MG63 (cell line): ENCODE measurements at regions not wholly inside any gene's neighbourhood (a gene's known extent, or its start where the extent isn't known, plus 50 kb on each side); places are given as distances from the start of the nearest gene placed in this dataset.
A peak's percentile ranks its signal among the peaks of the same experiment; 100 is the strongest.
"Not testable (repeated sequence)": the region's sequence is repeated elsewhere in the genome, so short reads cannot be mapped to it uniquely, and the experiment has no call there.

Source experiments
- DNase-seq: peaks from one replicate; pipeline ENCODE4 v3.0.0-alpha.2; 2020
- H3K27me3 ChIP-seq: fragments of 250-450 bp; sonication (Bioruptor Pico); 2 replicates; pipeline ENCODE4 v1.5.1; 2020; ENCODE audit warnings: mild to moderate bottlenecking, moderate library complexity
- H3K36me3 ChIP-seq: fragments of 250-450 bp; sonication (Bioruptor Pico); 2 replicates; pipeline ENCODE4 v1.5.1; 2020; ENCODE audit warnings: mild to moderate bottlenecking, moderate library complexity
- H3K4me3 ChIP-seq: fragments of 250-450 bp; sonication (Bioruptor Pico); 2 replicates; pipeline ENCODE4 v1.5.1; 2020; ENCODE audit warnings: mild to moderate bottlenecking, moderate library complexity
- H3K9me3 ChIP-seq: fragments of 250-450 bp; sonication (Bioruptor Pico); 2 replicates; pipeline ENCODE4 v1.5.1; 2020; ENCODE audit warnings: mild to moderate bottlenecking, moderate library complexity

DNA sequence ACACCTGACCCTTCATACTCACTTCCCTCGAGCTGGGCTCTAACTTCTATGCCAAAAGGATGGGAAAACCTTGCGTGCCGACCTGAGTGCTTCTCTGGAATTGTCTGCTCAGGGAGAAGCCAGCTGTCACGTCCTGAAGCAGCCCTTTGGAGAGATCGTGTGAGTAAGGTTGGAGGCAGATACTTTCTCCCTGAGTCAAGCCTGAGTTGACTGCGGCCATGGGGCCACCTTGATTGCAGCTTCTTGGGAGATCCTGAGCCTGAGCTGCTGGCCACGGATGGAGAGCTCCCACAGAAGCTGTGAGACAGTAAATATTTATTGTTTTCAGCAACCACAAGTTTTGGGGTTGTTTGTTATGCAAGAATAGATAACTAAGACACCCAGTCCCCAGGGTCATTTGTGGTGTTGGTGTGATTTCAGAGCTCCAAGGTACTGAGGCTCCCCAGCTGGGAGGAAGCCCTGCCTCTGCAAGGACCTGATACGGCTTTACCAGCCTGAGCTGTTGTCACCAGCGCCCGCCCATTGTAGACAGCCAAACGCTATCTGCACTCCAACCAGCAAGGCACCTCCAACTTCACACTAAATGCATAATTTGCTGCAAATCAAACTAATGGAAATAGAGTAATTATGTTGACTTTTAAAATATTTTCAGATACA is 531.6 kb downstream of the PTPRU start:
- no peaks in the 10 kb centered on the region for H3K36me3 ChIP-seq
- DNase-seq: no peak
- no peaks in the 10 kb centered on the region for H3K9me3 ChIP-seq

DNA sequence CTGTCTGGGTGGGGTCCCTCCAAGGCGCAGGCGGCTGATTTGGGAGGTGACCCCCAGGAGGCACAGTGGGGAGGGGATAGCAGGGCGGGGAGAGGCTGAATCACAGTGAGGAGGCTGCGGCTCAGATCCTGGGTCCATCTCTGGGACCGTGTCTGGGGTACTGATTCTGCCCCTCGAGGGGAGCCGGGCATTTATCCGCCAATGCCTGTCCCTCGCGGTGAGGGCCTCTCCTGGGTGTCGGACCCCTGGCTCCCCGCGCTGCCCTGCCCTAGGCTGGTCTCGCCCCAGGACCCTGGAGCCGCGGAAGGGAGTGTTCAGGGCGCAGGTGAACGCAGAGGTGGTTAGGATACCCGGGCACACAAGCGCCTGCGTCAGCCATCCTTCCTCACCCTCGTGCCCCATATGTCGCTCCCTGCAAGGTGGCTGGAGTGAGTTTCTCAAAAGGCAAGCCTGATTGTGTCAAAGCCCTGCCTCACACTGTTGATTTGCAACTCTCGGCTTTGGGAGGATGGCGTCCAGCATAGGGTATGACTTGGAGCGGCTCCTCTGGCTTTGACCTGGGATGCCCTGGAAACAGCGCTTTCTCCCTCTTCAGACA is 530.9 kb downstream of the PTPRU start:
- no peak for DNase-seq
- Histone ChIP-seq H3K4me3 (no peak overlapping the region), H3K36me3 (no peaks in the 10 kb centered on the region), H3K9me3 (no peaks in the 10 kb centered on the region), H3K27me3 (peaks cover 7% of the 10 kb centered on the region)

More for the DNA sequence above, 531.6 kb downstream of the PTPRU start:
- peaks cover 7% of the 10 kb centered on the region for H3K27me3 ChIP-seq
- no peak overlapping the region for H3K4me3 ChIP-seq

DNA sequence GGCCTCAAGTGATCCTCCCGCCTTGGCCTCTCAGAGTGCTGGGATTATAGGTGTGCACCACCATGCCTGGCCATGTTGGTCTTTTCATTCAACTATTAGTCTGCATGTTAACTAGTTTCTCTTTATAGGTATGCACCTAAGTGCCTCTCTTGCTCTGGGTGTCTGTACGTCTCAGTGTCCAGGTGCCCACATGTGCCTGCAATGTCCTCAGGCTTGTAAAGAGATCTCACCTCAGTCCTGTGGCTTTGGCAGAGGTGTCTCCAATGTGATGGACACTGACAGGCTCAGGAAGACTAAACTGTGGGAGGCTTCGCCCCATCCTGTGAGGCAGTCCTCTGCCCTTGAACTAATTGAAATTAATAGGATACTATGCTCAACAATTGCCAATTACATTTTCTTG is 526.3 kb downstream of the PTPRU start:
- H3K36me3 ChIP-seq: no peaks in the 10 kb centered on the region
- DNase-seq: no peak
- no peaks in the 10 kb centered on the region for H3K9me3 ChIP-seq
- H3K27me3 ChIP-seq: peaks cover 7% of the 10 kb centered on the region
- no peak overlapping the region for H3K4me3 ChIP-seq

DNA sequence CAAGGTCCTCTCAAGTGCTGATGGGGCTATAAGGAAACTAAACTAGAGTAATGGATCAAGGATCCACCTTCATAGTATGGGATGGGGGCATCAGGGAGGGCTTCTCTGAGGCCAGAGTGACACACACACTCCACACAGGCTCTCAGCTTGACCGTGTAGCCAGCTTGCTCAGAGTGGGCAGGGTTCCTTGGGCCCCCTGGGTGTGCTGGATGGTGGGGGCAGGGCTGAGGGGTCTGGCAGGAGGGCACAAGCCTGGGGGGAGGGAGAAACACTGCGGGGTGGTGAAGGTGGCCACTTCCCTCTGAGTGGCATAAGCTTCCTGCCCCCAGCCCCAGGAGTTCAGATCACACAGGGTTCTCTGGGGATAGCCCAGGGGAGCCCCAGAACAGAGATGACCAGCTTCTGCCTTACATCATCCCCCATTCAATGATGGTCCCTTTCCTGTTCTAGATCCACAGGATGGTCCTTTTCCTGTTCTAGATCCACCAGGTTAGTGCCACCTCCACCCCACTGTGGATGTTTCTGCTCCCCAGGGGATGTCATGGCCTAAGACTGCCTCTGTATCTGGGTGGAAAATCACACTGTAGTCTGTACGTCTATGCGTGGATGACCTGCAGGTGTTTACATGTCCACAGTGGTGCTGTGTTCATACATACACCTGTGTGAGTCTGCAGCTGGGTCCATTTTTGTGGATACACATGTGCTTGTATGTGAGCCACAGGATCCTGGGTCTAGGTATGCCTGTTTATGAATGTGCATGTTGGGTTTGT is 525.0 kb downstream of the PTPRU start:
- no peaks in the 10 kb centered on the region for H3K36me3 ChIP-seq
- no peak for DNase-seq

DNA sequence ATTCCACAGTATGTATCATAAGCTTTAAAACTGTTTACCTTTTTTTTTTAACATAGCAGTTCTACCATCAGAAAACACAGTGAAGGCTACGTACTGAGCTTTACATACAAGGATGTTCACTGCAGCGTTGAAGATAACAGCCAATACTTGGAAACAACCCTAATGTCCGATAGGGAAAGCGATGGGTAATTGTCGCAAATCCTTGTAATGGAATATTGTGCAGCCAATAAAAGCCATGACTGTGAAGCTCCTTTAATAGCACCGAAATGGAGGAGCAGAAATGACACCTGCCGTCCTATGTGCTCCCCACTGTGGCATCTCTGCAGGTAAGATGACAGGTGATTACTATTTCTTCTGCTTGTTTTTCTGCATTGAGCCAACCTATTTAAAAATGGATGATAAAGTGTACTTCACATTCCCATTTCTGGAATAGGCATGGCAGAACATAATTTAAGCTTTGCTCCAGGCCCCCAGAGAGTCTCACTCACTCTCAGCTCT is 523.8 kb downstream of the PTPRU start:
- H3K27me3 ChIP-seq: peaks cover 2% of the 10 kb centered on the region; the same call in 1 of the 2 replicates
- no peaks in the 10 kb centered on the region for H3K36me3 ChIP-seq
- H3K4me3 ChIP-seq: no peak overlapping the region
- no peak for DNase-seq
- H3K9me3 ChIP-seq: no peaks in the 10 kb centered on the region

More for the DNA sequence above, 525.0 kb downstream of the PTPRU start:
- no peak overlapping the region for H3K4me3 ChIP-seq
- no peaks in the 10 kb centered on the region for H3K9me3 ChIP-seq
- H3K27me3 ChIP-seq: peaks cover 4% of the 10 kb centered on the region

DNA sequence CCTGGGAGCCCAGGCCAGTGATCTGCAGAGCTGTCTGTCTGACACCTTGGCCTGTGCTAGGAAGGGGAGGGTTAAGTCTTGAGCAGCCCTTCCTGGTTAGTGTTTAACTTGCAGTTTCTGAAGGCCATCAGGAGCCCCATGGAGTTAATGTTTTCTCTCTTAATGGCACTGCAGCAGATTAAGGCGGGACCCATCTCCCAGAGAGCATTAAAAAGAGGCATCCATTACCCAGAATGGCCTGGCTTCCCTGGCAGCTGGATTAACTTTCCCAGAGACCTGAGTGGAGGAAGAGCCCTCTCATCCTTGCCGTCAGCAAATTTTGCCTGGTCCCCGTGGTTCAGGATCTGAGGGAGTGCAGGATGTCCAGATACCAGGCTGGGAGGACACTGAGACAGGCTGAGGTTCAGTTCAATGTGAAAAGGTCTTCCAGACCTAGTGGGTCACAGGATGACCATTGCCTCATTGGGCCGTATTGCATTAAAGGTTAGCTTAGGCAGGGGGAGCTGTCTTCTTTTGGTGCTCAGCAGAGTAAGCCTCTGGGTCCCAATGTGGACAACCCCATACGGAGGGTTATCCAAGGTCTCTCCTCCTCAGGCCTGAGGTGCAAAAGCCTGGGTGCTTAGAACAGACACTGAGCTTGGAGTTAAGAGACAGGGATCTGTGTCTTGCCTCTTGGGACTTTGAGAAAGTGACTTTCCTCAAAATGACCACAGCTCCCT is 522.6 kb downstream of the PTPRU start:
- no peaks in the 10 kb centered on the region for H3K9me3 ChIP-seq
- DNase-seq: no peak
- H3K36me3 ChIP-seq: no peaks in the 10 kb centered on the region
- peaks cover 2% of the 10 kb centered on the region; the same call in 1 of the 2 replicates for H3K27me3 ChIP-seq
- no peak overlapping the region for H3K4me3 ChIP-seq

DNA sequence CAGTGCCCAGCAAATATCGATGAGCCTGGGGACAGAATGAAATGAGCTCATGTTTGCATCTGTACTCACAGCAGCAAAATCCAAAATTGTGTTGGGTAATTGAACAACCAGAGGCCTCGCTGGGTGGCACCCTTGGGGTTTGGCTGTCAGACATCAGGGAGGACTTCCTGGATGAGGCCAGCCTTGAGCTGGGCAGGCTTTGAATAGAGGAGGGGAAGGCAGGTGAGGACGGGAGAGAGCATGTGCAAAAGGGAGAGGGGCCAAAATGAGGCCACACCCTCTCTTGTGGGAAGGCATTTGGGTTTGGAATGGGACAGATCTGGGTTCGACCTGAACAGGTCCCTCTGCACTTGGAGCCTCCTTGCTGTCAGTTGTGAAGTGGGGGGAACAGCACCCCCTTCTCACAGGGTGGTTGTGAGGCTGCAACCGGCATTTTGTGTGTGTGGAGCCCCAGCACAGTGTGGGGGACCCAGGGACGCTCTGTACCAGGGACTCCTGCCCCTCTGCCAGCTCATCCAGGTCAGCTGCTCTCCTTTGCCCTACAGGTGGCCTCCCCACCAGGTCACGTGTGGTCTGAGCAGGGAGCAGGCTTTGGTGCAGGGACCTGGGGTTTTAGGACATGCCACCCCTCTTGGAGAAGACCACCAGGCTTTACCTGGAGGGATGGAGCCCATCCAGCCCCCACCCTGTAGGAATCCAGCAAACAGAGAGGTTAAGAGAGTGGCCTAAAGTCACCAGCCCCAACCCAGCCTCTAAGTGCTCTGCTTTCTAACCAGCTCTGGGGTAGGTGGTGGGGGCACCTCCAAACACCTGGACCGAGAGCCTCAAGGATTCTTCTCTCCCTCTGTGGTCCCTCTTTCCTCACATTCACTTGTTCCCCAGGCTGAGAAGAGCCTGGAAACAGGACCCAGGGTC is 521.8 kb downstream of the PTPRU start:
- DNase-seq: no peak
- H3K36me3 ChIP-seq: no peaks in the 10 kb centered on the region
- no peak overlapping the region for H3K4me3 ChIP-seq

DNA sequence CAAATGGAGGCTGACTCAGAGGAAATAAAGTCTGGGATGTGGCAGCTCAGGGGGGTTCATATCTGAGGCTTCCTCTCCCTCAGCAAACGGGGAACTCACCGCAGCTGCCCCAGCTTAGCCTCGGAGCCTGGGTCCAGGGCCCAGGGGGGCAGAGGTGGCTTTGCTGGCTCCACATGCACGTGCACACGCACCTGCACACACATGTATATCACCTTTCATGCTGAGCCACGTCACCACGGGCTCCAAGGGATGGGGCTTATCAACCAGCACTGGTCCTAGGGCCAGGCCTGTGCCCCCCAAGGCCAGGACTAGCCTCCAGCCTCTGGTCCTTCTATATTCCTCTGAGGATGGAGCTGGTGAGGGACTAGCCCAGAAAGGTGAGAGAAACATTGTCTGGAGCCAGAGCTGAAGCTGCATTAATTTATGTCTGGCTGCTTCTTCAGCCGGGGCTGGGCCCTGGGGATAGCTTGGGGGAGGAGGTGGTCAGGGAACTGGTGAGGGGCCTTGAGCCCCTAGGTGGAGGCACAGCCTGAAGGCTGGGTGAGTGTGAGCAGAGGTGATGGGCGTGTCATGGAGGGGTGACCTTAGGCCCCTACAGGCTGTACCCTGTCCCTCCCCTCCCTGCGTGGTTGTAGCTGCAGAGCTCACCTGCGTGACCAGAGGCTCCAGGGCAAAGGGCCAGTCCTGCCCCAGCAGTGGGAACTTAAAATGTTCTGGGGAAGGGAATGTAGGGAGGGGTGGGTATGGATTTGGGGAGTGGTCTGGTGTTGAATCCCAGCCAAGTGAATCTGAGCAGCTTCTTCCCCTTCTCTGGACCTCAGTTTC is 520.8 kb downstream of the PTPRU start:
- H3K9me3 ChIP-seq: no peaks in the 10 kb centered on the region
- DNase-seq: no peak
- no peaks in the 10 kb centered on the region for H3K27me3 ChIP-seq
- H3K36me3 ChIP-seq: no peaks in the 10 kb centered on the region
- no peak overlapping the region for H3K4me3 ChIP-seq

More for the DNA sequence above, 521.8 kb downstream of the PTPRU start:
- H3K27me3 ChIP-seq: no peaks in the 10 kb centered on the region; the same call in 1 of the 2 replicates
- no peaks in the 10 kb centered on the region for H3K9me3 ChIP-seq

DNA sequence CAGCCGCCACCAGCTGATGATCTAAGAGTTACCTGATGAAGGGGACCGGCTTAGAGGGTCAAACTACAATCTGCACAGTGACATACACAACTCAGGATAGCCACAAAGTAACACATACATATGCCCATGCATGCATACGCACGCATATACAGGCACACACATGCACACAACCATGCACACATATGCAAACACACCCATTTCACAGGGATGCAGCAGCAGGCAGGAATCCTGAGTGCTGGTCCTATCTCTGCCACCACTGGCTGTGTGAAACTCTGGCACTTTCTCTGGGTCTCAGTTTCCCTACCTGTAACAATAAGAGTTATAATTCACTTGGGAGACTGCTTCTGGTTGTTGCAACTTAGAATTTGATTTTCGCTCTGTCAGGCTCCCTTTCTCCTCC is 520.2 kb downstream of the PTPRU start:
- Histone ChIP-seq H3K4me3 (no peak overlapping the region), H3K27me3 (no peaks in the 10 kb centered on the region), H3K36me3 (no peaks in the 10 kb centered on the region), H3K9me3 (no peaks in the 10 kb centered on the region)
- DNase-seq: no peak

DNA sequence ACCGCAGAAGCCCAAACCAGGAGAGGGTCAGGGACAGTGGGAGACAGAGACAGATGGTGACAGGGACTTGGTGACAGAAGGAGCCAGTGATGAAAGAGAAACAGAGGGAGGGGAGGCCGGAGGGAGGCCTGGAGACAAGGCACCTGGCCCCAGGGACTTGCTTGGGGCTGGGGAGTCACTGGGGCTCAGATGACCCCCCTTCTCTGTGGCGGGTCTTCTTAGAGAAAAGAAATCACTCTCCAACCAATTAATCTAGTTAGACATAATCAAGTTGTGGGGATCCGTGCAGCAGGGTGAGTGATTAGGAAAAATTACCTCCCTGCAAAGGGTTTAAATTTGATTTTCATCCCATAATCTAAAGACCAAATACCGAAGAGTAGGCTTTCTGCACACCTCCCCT is 519.8 kb downstream of the PTPRU start:
- no peaks in the 10 kb centered on the region for H3K9me3 ChIP-seq
- DNase-seq: no peak
- no peak overlapping the region for H3K4me3 ChIP-seq
- H3K36me3 ChIP-seq: no peaks in the 10 kb centered on the region
- no peaks in the 10 kb centered on the region for H3K27me3 ChIP-seq

DNA sequence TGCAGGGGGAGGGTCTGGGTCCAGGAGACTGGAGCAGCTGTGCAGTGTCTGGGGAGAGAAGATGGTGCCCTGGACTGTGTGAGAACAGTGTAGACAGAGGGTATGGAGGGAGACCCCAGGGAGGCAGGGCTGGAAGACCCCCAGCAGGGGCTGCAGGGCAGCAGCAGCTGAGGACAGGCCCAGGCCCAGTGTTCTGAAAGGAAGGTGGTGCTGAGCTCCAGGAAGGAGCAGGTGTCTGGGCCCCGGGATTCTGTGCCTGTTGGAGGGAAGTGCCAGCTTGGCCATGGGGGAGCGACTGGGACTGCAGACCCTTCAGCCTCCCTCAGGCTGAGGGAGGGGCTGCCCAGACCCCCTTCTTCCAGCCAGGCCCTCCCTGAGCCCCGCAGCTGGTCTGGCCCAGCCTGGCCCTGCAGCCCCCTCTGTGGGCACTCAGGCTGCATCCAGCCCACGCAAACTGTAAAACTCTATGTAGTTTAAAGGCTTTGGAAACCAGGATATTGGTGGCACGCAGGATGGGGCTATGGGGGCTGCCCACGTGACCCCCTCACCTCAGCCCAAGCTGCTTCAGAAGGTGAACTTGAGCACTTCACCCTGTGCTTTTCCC is 519.2 kb downstream of the PTPRU start:
- not testable (repeated sequence) for H3K4me3 ChIP-seq, DNase-seq, H3K9me3 ChIP-seq, H3K27me3 ChIP-seq, H3K36me3 ChIP-seq

DNA sequence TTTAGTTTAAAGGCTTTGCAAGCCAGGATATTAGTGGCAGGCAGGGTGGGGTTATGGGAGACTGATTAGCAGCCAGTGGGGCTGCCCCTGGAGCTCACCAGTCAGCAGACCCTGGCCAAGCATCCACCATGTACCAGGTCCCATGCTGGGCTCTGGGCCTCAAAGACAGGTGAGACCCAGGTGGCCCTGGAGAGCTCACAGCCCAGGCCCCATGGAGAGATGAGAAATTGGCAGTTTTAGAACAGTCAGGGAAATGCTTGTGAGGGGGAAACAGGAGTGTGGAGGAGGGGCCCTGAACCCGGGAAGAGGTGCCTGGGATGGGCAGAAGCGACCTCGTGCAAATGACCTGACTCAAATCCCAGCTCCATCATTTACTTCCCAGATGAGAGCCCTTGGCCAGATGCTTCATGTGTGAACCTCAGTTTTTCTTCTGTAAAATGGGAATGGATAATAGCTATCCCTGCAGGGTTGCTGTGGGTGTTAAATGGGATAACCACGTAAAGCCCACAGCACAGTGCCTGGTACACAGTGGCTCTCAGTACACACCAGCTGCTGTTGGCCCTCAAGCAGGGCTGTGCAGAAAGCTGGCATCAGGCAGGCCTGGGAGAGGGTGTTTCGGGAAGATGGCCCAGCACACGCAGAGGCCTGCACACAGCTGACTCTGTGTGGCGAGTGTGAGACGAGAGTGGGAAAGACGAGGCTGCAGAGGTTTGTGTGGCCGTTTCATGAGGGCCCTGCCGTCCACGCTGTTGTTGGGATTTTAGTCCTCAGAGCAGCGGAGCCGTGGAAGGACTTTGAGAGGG is 518.5 kb downstream of the PTPRU start:
- H3K9me3 ChIP-seq: no peaks in the 10 kb centered on the region
- no peaks in the 10 kb centered on the region for H3K36me3 ChIP-seq
- H3K4me3 ChIP-seq: no peak overlapping the region
- no peaks in the 10 kb centered on the region for H3K27me3 ChIP-seq
- no peak for DNase-seq

DNA sequence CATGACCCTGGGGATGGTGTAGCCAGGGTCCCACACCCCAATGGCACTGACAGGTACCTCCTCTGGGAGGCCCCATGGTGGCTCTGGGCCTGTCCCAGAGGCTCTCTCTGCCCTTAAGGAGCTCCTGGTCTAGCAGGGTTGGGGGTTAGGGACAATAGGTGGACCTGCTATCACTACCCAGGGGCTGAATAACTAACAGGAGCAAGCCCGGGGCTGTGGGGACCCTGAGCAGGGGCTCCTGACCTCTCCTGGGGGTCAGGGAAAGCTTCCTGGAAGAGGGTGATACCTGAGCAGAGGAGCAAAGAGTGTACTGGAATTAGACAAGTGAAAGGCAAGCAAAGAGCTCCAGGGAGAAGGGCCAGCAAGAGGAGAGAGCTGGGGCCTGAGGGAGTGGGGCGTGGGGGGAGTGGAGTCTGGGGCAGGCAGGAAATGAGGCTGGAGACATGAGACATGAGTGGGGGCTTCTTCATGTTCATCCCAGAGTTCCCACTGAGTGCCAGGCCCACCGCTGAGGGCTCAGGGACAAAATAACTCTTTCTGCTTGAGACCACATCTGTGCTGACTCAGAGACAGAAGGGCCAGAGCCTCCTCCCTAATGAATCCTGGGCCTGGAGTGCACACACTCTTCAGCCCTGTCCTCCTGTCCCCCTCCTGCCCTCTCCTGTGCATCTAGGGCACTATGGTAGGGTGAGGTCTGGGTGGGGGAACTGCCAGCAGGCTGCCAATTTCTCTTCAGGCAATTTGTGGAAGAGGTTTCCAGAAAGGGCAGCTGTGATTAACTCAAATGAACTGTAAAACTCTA is 517.6 kb downstream of the PTPRU start:
- Histone ChIP-seq H3K36me3 (no peaks in the 10 kb centered on the region), H3K4me3 (no peak overlapping the region), H3K27me3 (no peaks in the 10 kb centered on the region), H3K9me3 (no peaks in the 10 kb centered on the region)
- DNase-seq: peak; percentile 18

DNA sequence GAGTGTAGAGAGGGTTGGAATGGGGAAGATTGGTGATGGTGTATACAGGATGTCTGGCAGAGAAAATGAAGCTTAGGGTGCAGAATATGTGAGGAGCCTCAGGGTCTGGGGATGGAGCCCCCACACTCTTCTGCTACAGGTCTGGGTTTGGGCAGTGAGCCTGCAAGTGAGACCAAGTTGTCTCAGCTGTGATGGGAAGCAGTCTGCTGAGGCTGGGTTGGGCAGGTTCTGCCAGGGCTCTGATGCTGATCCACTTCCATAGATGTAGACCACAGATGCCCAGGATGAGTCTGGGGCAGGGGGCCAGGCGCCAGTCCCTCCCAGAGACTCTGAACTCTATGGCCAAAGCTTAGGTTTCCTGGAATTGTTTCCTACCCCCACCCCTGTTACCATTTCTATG is 516.9 kb downstream of the PTPRU start:
- Histone ChIP-seq H3K27me3 (no peaks in the 10 kb centered on the region), H3K4me3 (no peak overlapping the region), H3K9me3 (no peaks in the 10 kb centered on the region), H3K36me3 (no peaks in the 10 kb centered on the region)
- no peak for DNase-seq
